Endometrium (tissue), 2 donors: ENCODE measurements at regions not wholly inside any gene's neighbourhood (a gene's known extent, or its start where the extent isn't known, plus 50 kb on each side); places are given as distances from the start of the nearest gene placed in this dataset.
"Not testable (repeated sequence)": the region's sequence is repeated elsewhere in the genome, so short reads cannot be mapped to it uniquely, and the experiment has no call there.

Experiments used
- FAIRE-seq: peaks from 2 replicates; lab custom pipeline; 2012; peaks lifted over from hg19 to GRCh38; lab: Jason Lieb, UNC
- donor health status: control.
- donor health status: control.

- no peak for FAIRE-seq
These were observed 130.4 kb upstream of the MPHOSPH6 start for GRCh38 chr16:82300374-82300951.

GRCh38 chr16:82298472-82298871, 128.4 kb upstream of the MPHOSPH6 start:
- FAIRE-seq = no peak

- no peak for FAIRE-seq
These were observed 125.5 kb upstream of the MPHOSPH6 start for GRCh38 chr16:82295290-82296201.

GRCh38 chr16:82293671-82294070, 123.6 kb upstream of the MPHOSPH6 start:
- no peak for FAIRE-seq

GRCh38 chr16:82287937-82288336, 117.9 kb upstream of the MPHOSPH6 start:
- no peak for FAIRE-seq

- FAIRE-seq = no peak
These were observed 112.6 kb upstream of the MPHOSPH6 start for GRCh38 chr16:82282662-82283061.

GRCh38 chr16:82281544-82281943, 111.5 kb upstream of the MPHOSPH6 start:
- FAIRE-seq = no peak

- no peak for FAIRE-seq
These were observed 110.8 kb upstream of the MPHOSPH6 start for GRCh38 chr16:82280867-82281266.

GRCh38 chr16:82275349-82275748, 105.3 kb upstream of the MPHOSPH6 start:
- FAIRE-seq = not testable (repeated sequence)

- FAIRE-seq = no peak
These were observed 101.6 kb upstream of the MPHOSPH6 start for GRCh38 chr16:82271636-82272035.

- not testable (repeated sequence) for FAIRE-seq
These were observed 97.7 kb upstream of the MPHOSPH6 start for GRCh38 chr16:82267675-82268074.

GRCh38 chr16:82265809-82266208, 95.8 kb upstream of the MPHOSPH6 start:
- no peak for FAIRE-seq

GRCh38 chr16:82264756-82265155, 94.7 kb upstream of the MPHOSPH6 start:
- FAIRE-seq = no peak

- FAIRE-seq = no peak
These were observed 93.6 kb upstream of the MPHOSPH6 start for GRCh38 chr16:82263521-82264143.

- FAIRE-seq = no peak
These were observed 92.2 kb upstream of the MPHOSPH6 start for GRCh38 chr16:82262244-82262643.

- no peak for FAIRE-seq
These were observed 90.3 kb upstream of the MPHOSPH6 start for GRCh38 chr16:82260212-82260795.

GRCh38 chr16:82259731-82260130, 89.7 kb upstream of the MPHOSPH6 start:
- no peak for FAIRE-seq

- no peak for FAIRE-seq
These were observed 88.0 kb upstream of the MPHOSPH6 start for GRCh38 chr16:82257990-82258389.

- no peak for FAIRE-seq
These were observed 82.6 kb upstream of the MPHOSPH6 start for GRCh38 chr16:82252582-82252981.

GRCh38 chr16:82248677-82249076, 78.7 kb upstream of the MPHOSPH6 start:
- FAIRE-seq = no peak

GRCh38 chr16:82248012-82248656, 78.1 kb upstream of the MPHOSPH6 start:
- FAIRE-seq = no peak

GRCh38 chr16:82242201-82242600, 72.2 kb upstream of the MPHOSPH6 start:
- no peak for FAIRE-seq
